OCI-LY1 (cell line): ENCODE measurements at regions not wholly inside any gene's neighbourhood (a gene's known extent, or its start where the extent isn't known, plus 50 kb on each side); places are given as distances from the start of the nearest gene placed in this dataset.

Source experiments
- H2AFZ ChIP-seq: fragments of 200-600 bp; sonication (generic), shearing (Covaris generic); 2 replicates; pipeline ENCODE4 v1.6.0; 2014; ENCODE audit warnings: antibody characterized with exemption, mild to moderate bottlenecking, low read length
- H3F3A ChIP-seq: fragments of 200-600 bp; sonication (generic), shearing (Covaris generic); 2 replicates; pipeline ENCODE4 v1.6.0; 2014; ENCODE audit warnings: mild to moderate bottlenecking, antibody characterized with exemption, low read length, moderate library complexity; ENCODE audit not compliant: insufficient read depth
- H3K27ac ChIP-seq: fragments of 200-600 bp; sonication (generic); 2 replicates; pipeline ENCODE4 v1.5.1; 2014; ENCODE audit warnings: low read length, mixed run types, mild to moderate bottlenecking, low read depth; ENCODE audit not compliant: poor library complexity, severe bottlenecking
- H3K27me3 ChIP-seq: fragments of 200-600 bp; sonication (generic); 2 replicates; pipeline ENCODE4 v1.6.0; 2014; ENCODE audit warnings: antibody characterized with exemption, mild to moderate bottlenecking, low read length, moderate library complexity; ENCODE audit not compliant: insufficient read depth
- H3K36me3 ChIP-seq: fragments of 200-600 bp; sonication (generic); 2 replicates; pipeline ENCODE4 v1.6.1; 2014; ENCODE audit warnings: mild to moderate bottlenecking, antibody characterized with exemption, low read length, moderate library complexity, mixed read lengths; ENCODE audit not compliant: insufficient read depth
- H3K4me1 ChIP-seq: fragments of 200-600 bp; sonication (generic); 2 replicates; pipeline ENCODE4 v1.5.1; 2014; ENCODE audit warnings: mild to moderate bottlenecking, low read length, moderate library complexity; ENCODE audit not compliant: insufficient read depth, severe bottlenecking
- H3K4me2 ChIP-seq: fragments of 200-600 bp; sonication (generic), shearing (Covaris generic); 2 replicates; pipeline ENCODE4 v1.6.1; 2014; ENCODE audit warnings: low read length
- H3K4me3 ChIP-seq: fragments of 200-600 bp; sonication (generic); 2 replicates; pipeline ENCODE4 v1.5.1; 2014; ENCODE audit warnings: low read length, low read depth, mild to moderate bottlenecking, mixed read lengths; ENCODE audit not compliant: poor library complexity, severe bottlenecking
- H3K79me2 ChIP-seq: fragments of 200-600 bp; shearing (Covaris generic); 2 replicates; pipeline ENCODE4 v1.6.1; 2016; ENCODE audit warnings: mixed run types, low read length, mixed read lengths; ENCODE audit not compliant: insufficient read depth
- H3K9ac ChIP-seq: fragments of 200-600 bp; sonication (generic), shearing (Covaris generic); 2 replicates; pipeline ENCODE4 v1.6.1; 2014; ENCODE audit warnings: mild to moderate bottlenecking, low read length, mixed read lengths
- H3K9me2 ChIP-seq: fragments of 200-600 bp; sonication (generic), shearing (Covaris generic); 2 replicates; pipeline ENCODE4 v1.6.1; 2014; ENCODE audit warnings: low read depth, mild to moderate bottlenecking, low read length, mixed read lengths
- H3K9me3 ChIP-seq: fragments of 200-600 bp; shearing (Covaris generic); 2 replicates; pipeline ENCODE4 v1.6.1; 2014; ENCODE audit warnings: low read length, mixed read lengths
- H4K20me1 ChIP-seq: fragments of 200-600 bp; sonication (generic), shearing (Covaris generic); 2 replicates; pipeline ENCODE4 v1.6.0; 2016; ENCODE audit warnings: mild to moderate bottlenecking, low read length; ENCODE audit not compliant: insufficient read depth
- EZH2 ChIP-seq: fragments of 200-600 bp; sonication (generic), shearing (Covaris generic); IDR thresholded peaks from 2 replicates; pipeline ENCODE4 v1.8.0; 2017; ENCODE audit warnings: borderline replicate concordance, mixed run types, mild to moderate bottlenecking, antibody characterized with exemption, low read length, moderate library complexity, mixed read lengths
- TF ChIP-seq, protein P1 (sequence below): fragments of 200-600 bp; sonication (generic), shearing (Covaris generic); IDR thresholded peaks from 2 replicates; pipeline ENCODE4 v1.5.1; 2017; ENCODE audit warnings: mild to moderate bottlenecking, antibody characterized with exemption, low read length, moderate library complexity, mixed read lengths

DNA sequence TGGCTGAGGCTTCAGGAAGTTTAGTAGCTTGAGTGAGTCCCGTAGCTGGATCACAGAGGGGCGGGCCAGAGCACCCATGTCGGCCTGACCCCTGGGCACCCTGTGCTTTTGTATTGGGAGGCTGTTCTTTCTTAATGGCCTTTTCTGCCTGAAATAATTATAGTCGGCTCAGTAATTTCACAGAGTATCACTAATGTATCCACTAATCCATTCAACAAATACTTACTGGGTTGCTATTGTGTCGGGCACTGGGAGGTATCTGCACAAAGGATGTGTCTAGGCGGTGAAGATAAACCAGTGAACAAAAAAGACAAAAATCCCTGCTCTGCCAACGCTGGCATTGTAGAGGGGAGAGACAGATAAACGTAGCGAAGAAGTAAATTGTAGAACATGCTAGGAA is 318.6 kb downstream of the FOXL1 start:
- Histone ChIP-seq H3K9me2 (no peaks in the 10 kb centered on the region), H3K27me3 (no peaks in the 10 kb centered on the region), H3K36me3 (no peaks in the 10 kb centered on the region), H4K20me1 (no peaks in the 10 kb centered on the region), H2AFZ (no peak overlapping the region), H3K4me2 (no peak overlapping the region), H3K9ac (no peak overlapping the region), H3K79me2 (no peaks in the 10 kb centered on the region), H3K4me3 (no peak overlapping the region), H3K27ac (no peak overlapping the region), H3K9me3 (no peaks in the 10 kb centered on the region), H3K4me1 (no peaks in the 10 kb centered on the region), H3F3A (no peaks in the 10 kb centered on the region)
- TF ChIP-seq, protein P1, sequence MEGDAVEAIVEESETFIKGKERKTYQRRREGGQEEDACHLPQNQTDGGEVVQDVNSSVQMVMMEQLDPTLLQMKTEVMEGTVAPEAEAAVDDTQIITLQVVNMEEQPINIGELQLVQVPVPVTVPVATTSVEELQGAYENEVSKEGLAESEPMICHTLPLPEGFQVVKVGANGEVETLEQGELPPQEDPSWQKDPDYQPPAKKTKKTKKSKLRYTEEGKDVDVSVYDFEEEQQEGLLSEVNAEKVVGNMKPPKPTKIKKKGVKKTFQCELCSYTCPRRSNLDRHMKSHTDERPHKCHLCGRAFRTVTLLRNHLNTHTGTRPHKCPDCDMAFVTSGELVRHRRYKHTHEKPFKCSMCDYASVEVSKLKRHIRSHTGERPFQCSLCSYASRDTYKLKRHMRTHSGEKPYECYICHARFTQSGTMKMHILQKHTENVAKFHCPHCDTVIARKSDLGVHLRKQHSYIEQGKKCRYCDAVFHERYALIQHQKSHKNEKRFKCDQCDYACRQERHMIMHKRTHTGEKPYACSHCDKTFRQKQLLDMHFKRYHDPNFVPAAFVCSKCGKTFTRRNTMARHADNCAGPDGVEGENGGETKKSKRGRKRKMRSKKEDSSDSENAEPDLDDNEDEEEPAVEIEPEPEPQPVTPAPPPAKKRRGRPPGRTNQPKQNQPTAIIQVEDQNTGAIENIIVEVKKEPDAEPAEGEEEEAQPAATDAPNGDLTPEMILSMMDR, result no peak
- TF ChIP-seq EZH2, result no peak

DNA sequence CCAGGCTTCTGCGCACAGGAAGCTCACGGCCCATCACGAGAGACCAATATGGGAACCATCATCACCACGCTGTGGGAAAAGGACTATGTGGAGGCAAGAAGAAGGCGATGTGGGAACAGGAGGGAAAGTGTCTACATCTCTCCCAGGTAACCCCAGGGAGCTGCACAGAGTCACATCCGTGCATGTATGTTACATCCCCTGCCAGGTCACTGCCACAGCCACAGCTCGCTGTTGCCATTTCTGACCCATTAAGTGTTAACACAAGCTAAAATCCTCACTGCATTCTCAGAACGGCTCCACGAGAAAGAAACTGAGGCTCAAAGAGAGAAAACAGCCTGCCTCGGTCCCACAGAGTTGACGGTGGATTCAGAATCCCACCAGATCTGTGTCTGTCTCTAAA is 319.1 kb downstream of the FOXL1 start:
- H3K4me3 ChIP-seq, result no peak overlapping the region
- H2AFZ ChIP-seq, result no peak overlapping the region
- H3K9me2 ChIP-seq, result no peaks in the 10 kb centered on the region
- H3K9ac ChIP-seq, result no peak overlapping the region
- no peaks in the 10 kb centered on the region for H3K36me3 ChIP-seq
- no peaks in the 10 kb centered on the region for H3F3A ChIP-seq
- no peaks in the 10 kb centered on the region for H3K79me2 ChIP-seq
- H3K4me2 ChIP-seq, result no peak overlapping the region
- no peaks in the 10 kb centered on the region for H3K4me1 ChIP-seq
- no peaks in the 10 kb centered on the region for H3K9me3 ChIP-seq
- no peaks in the 10 kb centered on the region for H4K20me1 ChIP-seq
- H3K27me3 ChIP-seq, result no peaks in the 10 kb centered on the region
- TF ChIP-seq, protein P1, result no peak
- no peak for TF ChIP-seq EZH2
- no peak overlapping the region for H3K27ac ChIP-seq

DNA sequence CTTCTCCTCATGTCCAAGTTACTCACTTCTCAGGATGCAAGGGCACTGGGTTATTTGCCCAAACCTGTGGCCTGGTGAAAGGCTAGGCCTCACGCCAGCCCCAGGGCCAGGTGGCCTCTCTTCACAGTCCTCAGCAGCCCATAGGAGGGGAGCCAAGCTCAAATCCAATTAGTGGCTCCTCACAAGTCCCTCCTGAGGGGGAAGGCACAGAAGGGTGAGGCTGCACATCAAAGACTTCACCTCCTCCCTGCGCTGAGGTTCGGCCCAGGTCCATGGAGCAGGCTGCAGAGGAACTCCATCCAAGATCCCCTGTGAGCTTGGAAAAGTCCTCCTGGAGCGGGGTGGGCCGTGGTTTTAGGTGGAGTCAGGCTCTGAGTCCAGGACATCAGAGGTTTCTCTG is 320.0 kb downstream of the FOXL1 start:
- no peaks in the 10 kb centered on the region for H3K9me2 ChIP-seq
- no peaks in the 10 kb centered on the region for H3K79me2 ChIP-seq
- no peaks in the 10 kb centered on the region for H3K27me3 ChIP-seq
- no peak overlapping the region for H3K4me3 ChIP-seq
- no peak overlapping the region for H2AFZ ChIP-seq
- no peaks in the 10 kb centered on the region for H3F3A ChIP-seq
- no peak overlapping the region for H3K27ac ChIP-seq
- no peak overlapping the region for H3K4me2 ChIP-seq
- H3K4me1 ChIP-seq, result no peaks in the 10 kb centered on the region
- H3K9ac ChIP-seq, result no peak overlapping the region
- H3K9me3 ChIP-seq, result no peaks in the 10 kb centered on the region
- TF ChIP-seq, protein P1, result no peak
- TF ChIP-seq EZH2, result no peak
- no peaks in the 10 kb centered on the region for H4K20me1 ChIP-seq
- no peaks in the 10 kb centered on the region for H3K36me3 ChIP-seq
